Loucy (cell line): ENCODE measurements at regions not wholly inside any gene's neighbourhood (a gene's known extent, or its start where the extent isn't known, plus 50 kb on each side); places are given as distances from the start of the nearest gene placed in this dataset.

Source experiments
- H2AFZ ChIP-seq: fragments of 200-600 bp; sonication (generic); 2 replicates; pipeline ENCODE4 v1.6.0; 2016; ENCODE audit warnings: antibody characterized with exemption, mild to moderate bottlenecking, low read length, moderate library complexity
- H3F3A ChIP-seq: fragments of 200-600 bp; 2 replicates; pipeline ENCODE4 v1.6.0; 2016; ENCODE audit warnings: antibody characterized with exemption, low read depth, mild to moderate bottlenecking
- H3K27me3 ChIP-seq: fragments of 200-600 bp; sonication (generic); 2 replicates; pipeline ENCODE4 v1.6.1; 2014; ENCODE audit warnings: low read length, mild to moderate bottlenecking; ENCODE audit not compliant: insufficient read depth, poor library complexity, severe bottlenecking
- H3K36me3 ChIP-seq: fragments of 200-600 bp; sonication (generic); 2 replicates; pipeline ENCODE4 v1.6.1; 2016; ENCODE audit warnings: low read length; ENCODE audit not compliant: insufficient read depth
- H3K4me1 ChIP-seq: fragments of 200-600 bp; sonication (generic); 2 replicates; pipeline ENCODE4 v1.5.1; 2014; ENCODE audit warnings: low read length, mild to moderate bottlenecking; ENCODE audit not compliant: insufficient read depth, poor library complexity, severe bottlenecking
- H3K4me2 ChIP-seq: fragments of 200-600 bp; sonication (generic); 2 replicates; pipeline ENCODE4 v1.6.0; 2014; ENCODE audit warnings: antibody characterized with exemption, low read length, low read depth, mild to moderate bottlenecking; ENCODE audit not compliant: poor library complexity, severe bottlenecking
- H3K4me3 ChIP-seq: fragments of 200-600 bp; sonication (generic); 2 replicates; pipeline ENCODE4 v1.5.1; 2014; ENCODE audit warnings: low read length, mild to moderate bottlenecking, mixed read lengths; ENCODE audit not compliant: poor library complexity, severe bottlenecking
- H3K79me2 ChIP-seq: fragments of 200-600 bp; sonication (generic); 2 replicates; pipeline ENCODE4 v1.6.1; 2014; ENCODE audit warnings: low read length; ENCODE audit not compliant: insufficient read depth
- H3K9ac ChIP-seq: fragments of 200-600 bp; sonication (generic); 2 replicates; pipeline ENCODE4 v1.6.0; 2014; ENCODE audit warnings: mild to moderate bottlenecking, low read depth, low read length, moderate library complexity; ENCODE audit not compliant: poor library complexity, severe bottlenecking
- H3K9me2 ChIP-seq: fragments of 200-600 bp; sonication (generic); replicated peaks from 2 replicates; pipeline ENCODE4 v1.6.1; 2016; ENCODE audit warnings: low read depth, low read length, mixed read lengths
- H3K9me3 ChIP-seq: fragments of 200-600 bp; sonication (generic); 2 replicates; pipeline ENCODE4 v1.6.1; 2014; ENCODE audit warnings: mild to moderate bottlenecking, antibody characterized with exemption, low read length, low read depth; ENCODE audit not compliant: insufficient read depth
- H4K20me1 ChIP-seq: fragments of 200-600 bp; sonication (generic); 2 replicates; pipeline ENCODE4 v1.6.0; 2014; ENCODE audit warnings: antibody characterized with exemption, low read length, mild to moderate bottlenecking; ENCODE audit not compliant: insufficient read depth, poor library complexity, severe bottlenecking
- CTCF ChIP-seq: fragments of 200-600 bp; sonication (generic); conservative IDR thresholded peaks from 2 replicates; pipeline ENCODE4 v1.5.1; 2014; ENCODE audit warnings: mild to moderate bottlenecking, antibody characterized with exemption, low read length
- EZH2phosphoT487 ChIP-seq: fragments of 200-600 bp; IDR thresholded peaks from 2 replicates; pipeline ENCODE4 v1.6.1; 2018; ENCODE audit warnings: antibody characterized with exemption, mild to moderate bottlenecking, moderate library complexity, borderline replicate concordance

- Histone ChIP-seq H3K36me3 (no peaks in the 10 kb centered on the region), H3K79me2 (no peaks in the 10 kb centered on the region), H3K9me2 (no peaks in the 10 kb centered on the region), H3K27me3 (no peaks in the 10 kb centered on the region), H3K4me2 (no peak overlapping the region), H3K9me3 (no peaks in the 10 kb centered on the region), H4K20me1 (no peaks in the 10 kb centered on the region), H2AFZ (no peak overlapping the region), H3K9ac (no peak overlapping the region), H3K4me3 (no peak overlapping the region), H3F3A (no peaks in the 10 kb centered on the region), H3K4me1 (no peaks in the 10 kb centered on the region)
- TF ChIP-seq CTCF (no peak), EZH2phosphoT487 (no peak)
Measured at GRCh38 chr1:240030236-240030635, 61.4 kb upstream of the FMN2 start.

DNA sequence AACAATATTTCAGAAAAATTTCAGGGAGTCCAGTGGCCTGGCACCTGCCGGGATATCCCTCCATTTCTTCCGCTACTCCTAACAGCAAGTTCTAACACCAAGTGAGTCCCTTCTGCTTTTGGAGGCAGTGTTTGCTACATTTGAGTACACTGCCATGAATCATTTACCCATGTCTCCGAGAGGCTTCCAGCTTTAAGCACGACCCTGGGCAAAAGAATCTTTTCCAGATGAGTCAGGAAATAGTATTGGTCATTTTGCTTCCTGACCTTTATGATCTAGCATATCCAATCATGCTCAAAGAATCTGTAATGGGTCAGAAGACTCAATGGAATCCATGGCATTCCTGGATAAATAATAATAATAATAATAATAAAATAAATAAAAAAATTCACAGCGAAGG lies 60.7 kb upstream of the FMN2 start:
- Histone ChIP-seq H3K9ac (no peak overlapping the region), H3K4me1 (no peaks in the 10 kb centered on the region), H3K36me3 (no peaks in the 10 kb centered on the region), H3K9me3 (no peaks in the 10 kb centered on the region), H3K27me3 (no peaks in the 10 kb centered on the region), H3K9me2 (no peaks in the 10 kb centered on the region), H3F3A (no peaks in the 10 kb centered on the region), H3K4me3 (no peak overlapping the region), H3K79me2 (no peaks in the 10 kb centered on the region), H3K4me2 (no peak overlapping the region), H2AFZ (no peak overlapping the region), H4K20me1 (no peaks in the 10 kb centered on the region)
- TF ChIP-seq EZH2phosphoT487 (no peak), CTCF (no peak)

- H3K4me1 ChIP-seq: no peaks in the 10 kb centered on the region
- H3K36me3 ChIP-seq: no peaks in the 10 kb centered on the region
- H3K4me2 ChIP-seq: no peak overlapping the region
- no peak overlapping the region for H2AFZ ChIP-seq
- no peaks in the 10 kb centered on the region for H3K79me2 ChIP-seq
- no peaks in the 10 kb centered on the region for H3F3A ChIP-seq
- H3K27me3 ChIP-seq: no peaks in the 10 kb centered on the region
- H3K9me3 ChIP-seq: no peaks in the 10 kb centered on the region
- no peaks in the 10 kb centered on the region for H3K9me2 ChIP-seq
- no peaks in the 10 kb centered on the region for H4K20me1 ChIP-seq
- no peak overlapping the region for H3K9ac ChIP-seq
- H3K4me3 ChIP-seq: no peak overlapping the region
- TF ChIP-seq CTCF (no peak), EZH2phosphoT487 (no peak)
Measured at GRCh38 chr1:240031414-240031813, 60.3 kb upstream of the FMN2 start.
